ENCODE measurements at regions not wholly inside any gene's neighbourhood (a gene's known extent, or its start where the extent isn't known, plus 50 kb on each side); places are given as distances from the start of the nearest gene placed in this dataset.

DNA sequence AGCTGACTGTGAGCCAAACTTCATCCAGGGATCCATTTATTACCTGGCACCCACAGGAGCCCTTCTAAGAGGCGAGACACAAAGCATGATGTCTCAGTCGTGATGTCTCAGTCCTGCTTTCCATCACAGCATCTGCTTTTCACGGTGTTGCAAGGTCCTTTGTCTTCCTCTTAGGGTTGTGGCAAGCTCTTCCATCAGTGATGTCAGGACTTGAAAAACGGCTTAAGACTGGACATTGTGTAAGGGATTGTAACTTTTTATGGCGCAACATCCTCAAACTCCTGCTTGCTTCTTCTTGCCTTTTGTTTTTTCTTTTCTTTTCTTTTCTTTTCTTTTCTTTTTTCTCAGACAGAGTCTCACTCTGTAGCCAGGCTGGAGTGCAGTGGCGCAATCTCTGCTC is 586.5 kb upstream of the TMEM132C start:
- Histone ChIP-seq H3K4me3 (no peak overlapping the region), H3K79me2 (ENCODE audit: low read depth) (no peaks in the 10 kb centered on the region), H3K27me3 (ENCODE audit: insufficient read depth, low read depth) (peaks cover 4% of the 10 kb centered on the region; the same call in 1 of the 2 replicates), H3K9me3 (ENCODE audit: insufficient read depth, low read depth) (no peaks in the 10 kb centered on the region), H3K4me2 (no peak overlapping the region), H2AFZ (no peak overlapping the region), H3K9me2 (ENCODE audit: insufficient read depth) (no peaks in the 10 kb centered on the region), H3K4me1 (replicated peaks; ENCODE audit: insufficient read depth) (no peaks in the 10 kb centered on the region), H3F3A (ENCODE audit: insufficient read depth, low read depth) (no peaks in the 10 kb centered on the region), H3K27ac (no peak overlapping the region), H3K36me3 (ENCODE audit: low read depth) (no peaks in the 10 kb centered on the region), H4K20me1 (ENCODE audit: insufficient read depth) (no peaks in the 10 kb centered on the region)
- POLR2A ChIA-PET (ENCODE audit: unreplicated experiment): no interaction called here
- BruUV-seq (replicated peaks): no TSS peak
- CTCF ChIA-PET: no interaction called here
- no peak for DNase-seq
- TF ChIP-seq EZH2 (IDR thresholded peaks at IDR 0.05; ENCODE audit: low read depth): no peak
- TF ChIP-seq CTCF (conservative IDR thresholded peaks at IDR 0.05): no peak
- intact Hi-C loops (cut with micrococcal nuclease; ENCODE audit: unreplicated experiment): no loop called here

DNA sequence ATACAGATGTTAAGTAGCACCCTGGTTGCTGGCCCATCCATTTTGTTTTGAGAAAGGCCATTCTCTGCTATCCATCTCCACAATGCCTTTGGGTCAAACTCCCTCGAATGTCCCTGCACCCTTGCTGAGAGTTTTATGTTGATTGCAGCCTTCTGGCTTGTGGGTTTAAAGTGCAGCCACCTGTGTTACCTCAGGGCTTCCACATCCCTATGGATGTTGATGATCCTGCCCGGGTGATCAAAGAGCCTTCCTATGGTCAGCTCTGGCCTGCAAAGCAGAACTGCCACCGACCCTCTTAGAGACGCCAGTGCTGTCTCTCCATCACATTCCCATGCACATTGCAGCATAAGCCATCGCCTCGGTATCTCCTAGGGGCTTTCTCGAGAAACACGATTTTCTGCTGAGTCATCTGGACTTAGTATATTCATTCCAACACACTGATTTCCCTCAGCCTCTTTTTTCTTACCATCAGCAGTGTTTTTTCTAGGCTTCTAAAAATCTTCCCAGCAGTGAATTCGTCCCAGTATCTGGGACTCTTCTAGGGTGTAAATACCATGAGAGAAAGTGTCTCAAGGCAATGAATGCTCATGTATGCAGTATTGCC is 585.7 kb upstream of the TMEM132C start:
- BruUV-seq (replicated peaks): no TSS peak
- H3K4me3 ChIP-seq: no peak overlapping the region

DNA sequence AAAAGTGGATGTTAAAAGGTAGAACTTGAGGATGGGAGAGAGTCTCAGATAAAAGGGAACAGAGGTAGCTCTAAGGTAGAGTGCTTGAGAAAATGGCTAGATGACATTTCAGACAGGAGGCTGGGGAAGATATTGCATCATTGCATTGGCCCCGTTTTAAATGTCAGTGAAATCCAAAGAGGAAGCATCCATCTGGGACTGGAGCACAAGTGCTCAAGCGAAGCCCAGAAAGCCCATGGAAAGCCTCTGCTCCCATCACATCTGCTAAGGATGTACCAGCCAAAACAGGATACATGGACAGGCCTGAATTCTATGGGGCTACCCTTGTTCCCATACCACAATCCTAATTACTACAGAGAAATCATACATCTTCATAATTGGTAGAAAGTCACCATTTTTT is 581.5 kb upstream of the TMEM132C start:
- Histone ChIP-seq H3K9me2 (ENCODE audit: insufficient read depth) (no peaks in the 10 kb centered on the region), H3K27ac (no peak overlapping the region), H3K4me1 (replicated peaks; ENCODE audit: insufficient read depth) (no peaks in the 10 kb centered on the region), H3K4me2 (no peak overlapping the region), H3K27me3 (ENCODE audit: insufficient read depth, low read depth) (peaks cover 4% of the 10 kb centered on the region; the same call in 1 of the 2 replicates), H3K9me3 (ENCODE audit: insufficient read depth, low read depth) (no peaks in the 10 kb centered on the region), H4K20me1 (ENCODE audit: insufficient read depth) (no peaks in the 10 kb centered on the region), H3K4me3 (no peak overlapping the region), H2AFZ (no peak overlapping the region), H3K36me3 (ENCODE audit: low read depth) (no peaks in the 10 kb centered on the region), H3F3A (ENCODE audit: insufficient read depth, low read depth) (no peaks in the 10 kb centered on the region), H3K79me2 (ENCODE audit: low read depth) (no peaks in the 10 kb centered on the region)
- TF ChIP-seq EZH2 (IDR thresholded peaks at IDR 0.05; ENCODE audit: low read depth) (no peak), CTCF (conservative IDR thresholded peaks at IDR 0.05) (no peak)
- no TSS peak for BruUV-seq (replicated peaks)
- CTCF ChIA-PET: no interaction called here
- POLR2A ChIA-PET (ENCODE audit: unreplicated experiment): no interaction called here
- intact Hi-C loops (cut with micrococcal nuclease; ENCODE audit: unreplicated experiment): no loop called here
- no peak for DNase-seq

More for the DNA sequence above, 585.7 kb upstream of the TMEM132C start:
- Histone ChIP-seq H4K20me1 (ENCODE audit: insufficient read depth) (no peaks in the 10 kb centered on the region), H2AFZ (no peak overlapping the region), H3K27me3 (ENCODE audit: insufficient read depth, low read depth) (peaks cover 4% of the 10 kb centered on the region; the same call in 1 of the 2 replicates), H3K4me1 (replicated peaks; ENCODE audit: insufficient read depth) (no peaks in the 10 kb centered on the region), H3K4me2 (no peak overlapping the region), H3K9me2 (ENCODE audit: insufficient read depth) (no peaks in the 10 kb centered on the region), H3F3A (ENCODE audit: insufficient read depth, low read depth) (no peaks in the 10 kb centered on the region), H3K79me2 (ENCODE audit: low read depth) (no peaks in the 10 kb centered on the region), H3K36me3 (ENCODE audit: low read depth) (no peaks in the 10 kb centered on the region), H3K27ac (no peak overlapping the region), H3K9me3 (ENCODE audit: insufficient read depth, low read depth) (no peaks in the 10 kb centered on the region)
- CTCF ChIA-PET: no interaction called here
- TF ChIP-seq EZH2 (IDR thresholded peaks at IDR 0.05; ENCODE audit: low read depth): no peak
- no peak for TF ChIP-seq CTCF (conservative IDR thresholded peaks at IDR 0.05)
- intact Hi-C loops (cut with micrococcal nuclease; ENCODE audit: unreplicated experiment): no loop called here
- DNase-seq: no peak
- POLR2A ChIA-PET (ENCODE audit: unreplicated experiment): no interaction called here
